ENCODE measurements at regions not wholly inside any gene's neighbourhood (a gene's known extent, or its start where the extent isn't known, plus 50 kb on each side); places are given as distances from the start of the nearest gene placed in this dataset.

GRCh38 chr4:81971061-81971460, 402.7 kb downstream of the HNRNPD start:
- WGBS = no CpG with 5 or more reads among the region's 1 CpG
- Histone ChIP-seq H3K9ac (ENCODE audit: low read length) (no peak overlapping the region), H3K4ac (ENCODE audit: low read depth in 1 of 2, low read length in 2 of 2) (no peak overlapping the region), H2BK12ac (ENCODE audit: low read length in 2 of 2) (no peak overlapping the region), H3K18ac (ENCODE audit: low read depth in 1 of 2, low read length in 2 of 2) (no peak overlapping the region), H3K9me3 (ENCODE audit: control insufficient read depth, low read length) (no peaks in the 10 kb centered on the region), H3K79me1 (replicated peaks; ENCODE audit: low read length, poor library complexity, severe bottlenecking) (no peaks in the 10 kb centered on the region), H3K4me1 (ENCODE audit: control insufficient read depth, insufficient read depth, low read depth, low read length) (no peaks in the 10 kb centered on the region), H2BK15ac (ENCODE audit: low read depth, poor library complexity, severe bottlenecking) (no peak overlapping the region), H2BK5ac (ENCODE audit: low read depth, low read length, poor library complexity, severe bottlenecking) (no peak overlapping the region), H2BK120ac (ENCODE audit: low read depth, low read length) (no peak overlapping the region), H3K36me3 (ENCODE audit: control insufficient read depth in 1 of 2, insufficient read depth in 2 of 2, low read depth in 1 of 2, low read length in 2 of 2) (no peaks in the 10 kb centered on the region), H2AK5ac (ENCODE audit: low read length, severe bottlenecking) (no peak overlapping the region), H3K27ac (ENCODE audit: low read length, poor library complexity, severe bottlenecking) (no peak overlapping the region), H3K27me3 (ENCODE audit: control insufficient read depth in 1 of 2, insufficient read depth in 1 of 2, low read length in 2 of 2) (peaks cover 0 to 3% of the 10 kb centered on the region in 2 experiments), H4K91ac (ENCODE audit: low read length) (no peak overlapping the region), H3K4me2 (ENCODE audit: low read length, poor library complexity, severe bottlenecking) (no peak overlapping the region), H3K14ac (ENCODE audit: low read length in 2 of 2) (no peak overlapping the region), H2AFZ (ENCODE audit: low read depth, low read length) (no peak overlapping the region), H4K8ac (ENCODE audit: low read length) (no peak overlapping the region), H3K4me3 (ENCODE audit: insufficient read depth in 1 of 2, low read depth in 1 of 2, low read length in 2 of 2) (no peak overlapping the region), H3K23ac (ENCODE audit: low read length in 2 of 2) (no peak overlapping the region)
- no peak for DNase-seq

DNA sequence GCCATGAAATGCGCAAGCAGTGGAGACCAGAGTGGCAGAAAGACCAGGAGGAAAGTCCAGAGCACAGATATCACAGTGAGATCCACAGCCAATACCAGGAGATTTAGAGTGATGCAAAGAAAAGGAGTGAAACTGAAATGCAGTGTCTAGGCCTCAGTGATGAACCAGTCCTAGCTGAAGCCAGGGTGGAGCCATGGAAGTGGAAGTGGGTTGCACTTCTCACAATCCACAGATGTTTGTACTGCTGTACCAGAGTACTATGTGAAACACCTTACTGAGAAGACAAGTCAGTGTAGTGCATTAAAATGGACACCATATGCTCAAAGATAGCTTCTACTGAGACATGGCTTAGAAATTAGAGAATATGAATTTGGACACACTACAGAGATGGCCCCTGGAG, 403.3 kb downstream of the HNRNPD start:
- H3K4me2 ChIP-seq (ENCODE audit: low read length, poor library complexity, severe bottlenecking) = no peak overlapping the region

DNA sequence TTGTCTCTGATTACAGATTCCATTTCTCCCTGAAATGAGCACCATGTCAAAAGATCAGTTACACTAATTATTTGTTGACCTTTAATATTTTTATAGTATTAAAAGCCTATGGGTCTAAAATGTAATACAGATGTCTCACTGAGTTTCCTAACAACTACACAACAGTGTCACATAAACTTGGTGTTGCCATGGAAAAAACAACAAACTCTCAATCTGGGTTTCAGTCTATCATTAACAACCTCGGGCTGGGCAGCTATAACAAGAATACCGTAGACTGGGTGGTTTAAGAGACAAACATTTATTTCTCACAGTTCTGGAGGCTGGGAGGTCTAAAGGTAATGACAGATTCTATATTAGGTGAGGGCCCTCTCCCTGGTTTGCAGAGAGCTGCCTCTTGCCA, 407.1 kb downstream of the HNRNPD start:
- no peak overlapping the region for H2BK15ac ChIP-seq (ENCODE audit: low read depth, poor library complexity, severe bottlenecking)
- no peaks in the 10 kb centered on the region for H3K36me3 ChIP-seq (ENCODE audit: control insufficient read depth in 1 of 2, insufficient read depth in 2 of 2, low read depth in 1 of 2, low read length in 2 of 2)
- no peak overlapping the region for H2AK5ac ChIP-seq (ENCODE audit: low read length, severe bottlenecking)
- no peak overlapping the region for H3K4ac ChIP-seq (ENCODE audit: low read depth in 1 of 2, low read length in 2 of 2)
- H3K27ac ChIP-seq (ENCODE audit: low read length, poor library complexity, severe bottlenecking) = no peak overlapping the region
- no peak overlapping the region for H4K91ac ChIP-seq (ENCODE audit: low read length)
- no peak overlapping the region for H3K14ac ChIP-seq (ENCODE audit: low read length in 2 of 2)
- H3K4me2 ChIP-seq (ENCODE audit: low read length, poor library complexity, severe bottlenecking) = no peak overlapping the region
- DNase-seq = no peak
- 50% methylated on average over 2 of the region's 2 CpGs for WGBS
- H2BK5ac ChIP-seq (ENCODE audit: low read depth, low read length, poor library complexity, severe bottlenecking) = no peak overlapping the region
- H3K4me1 ChIP-seq (ENCODE audit: control insufficient read depth, insufficient read depth, low read depth, low read length) = no peaks in the 10 kb centered on the region
- no peak overlapping the region for H2BK120ac ChIP-seq (ENCODE audit: low read depth, low read length)
- no peak overlapping the region for H2BK12ac ChIP-seq (ENCODE audit: low read length in 2 of 2)
- no peak overlapping the region for H3K18ac ChIP-seq (ENCODE audit: low read depth in 1 of 2, low read length in 2 of 2)
- no peaks in the 10 kb centered on the region for H3K79me1 ChIP-seq (replicated peaks; ENCODE audit: low read length, poor library complexity, severe bottlenecking)
- no peak overlapping the region for H3K4me3 ChIP-seq (ENCODE audit: insufficient read depth in 1 of 2, low read depth in 1 of 2, low read length in 2 of 2)
- no peak overlapping the region for H3K9ac ChIP-seq (ENCODE audit: low read length)
- H3K23ac ChIP-seq (ENCODE audit: low read length in 2 of 2) = no peak overlapping the region
- no peak overlapping the region for H4K8ac ChIP-seq (ENCODE audit: low read length)
- H2AFZ ChIP-seq (ENCODE audit: low read depth, low read length) = no peak overlapping the region
- no peaks in the 10 kb centered on the region for H3K27me3 ChIP-seq (ENCODE audit: control insufficient read depth in 1 of 2, insufficient read depth in 1 of 2, low read length in 2 of 2)
- H3K9me3 ChIP-seq (ENCODE audit: control insufficient read depth, low read length) = no peaks in the 10 kb centered on the region

More for the DNA sequence above, 403.3 kb downstream of the HNRNPD start:
- Histone ChIP-seq H3K27me3 (ENCODE audit: control insufficient read depth in 1 of 2, insufficient read depth in 1 of 2, low read length in 2 of 2) (peaks cover 0 to 3% of the 10 kb centered on the region in 2 experiments), H4K91ac (ENCODE audit: low read length) (no peak overlapping the region), H2BK5ac (ENCODE audit: low read depth, low read length, poor library complexity, severe bottlenecking) (no peak overlapping the region), H2AK5ac (ENCODE audit: low read length, severe bottlenecking) (no peak overlapping the region), H2AFZ (ENCODE audit: low read depth, low read length) (no peak overlapping the region), H3K23ac (ENCODE audit: low read length in 2 of 2) (no peak overlapping the region), H3K18ac (ENCODE audit: low read depth in 1 of 2, low read length in 2 of 2) (no peak overlapping the region), H3K4me1 (ENCODE audit: control insufficient read depth, insufficient read depth, low read depth, low read length) (no peaks in the 10 kb centered on the region), H3K27ac (ENCODE audit: low read length, poor library complexity, severe bottlenecking) (no peak overlapping the region), H2BK120ac (ENCODE audit: low read depth, low read length) (no peak overlapping the region), H3K36me3 (ENCODE audit: control insufficient read depth in 1 of 2, insufficient read depth in 2 of 2, low read depth in 1 of 2, low read length in 2 of 2) (no peaks in the 10 kb centered on the region), H3K4ac (ENCODE audit: low read depth in 1 of 2, low read length in 2 of 2) (no peak overlapping the region), H4K8ac (ENCODE audit: low read length) (no peak overlapping the region), H3K79me1 (replicated peaks; ENCODE audit: low read length, poor library complexity, severe bottlenecking) (no peaks in the 10 kb centered on the region), H3K4me3 (ENCODE audit: insufficient read depth in 1 of 2, low read depth in 1 of 2, low read length in 2 of 2) (no peak overlapping the region), H3K14ac (ENCODE audit: low read length in 2 of 2) (no peak overlapping the region), H3K9me3 (ENCODE audit: control insufficient read depth, low read length) (no peaks in the 10 kb centered on the region), H2BK15ac (ENCODE audit: low read depth, poor library complexity, severe bottlenecking) (no peak overlapping the region), H3K9ac (ENCODE audit: low read length) (no peak overlapping the region), H2BK12ac (ENCODE audit: low read length in 2 of 2) (no peak overlapping the region)
- DNase-seq = no peak
- 72% methylated on average over 1 of the region's 1 CpG for WGBS

- no peak overlapping the region for H2BK5ac ChIP-seq (ENCODE audit: low read depth, low read length, poor library complexity, severe bottlenecking)
- H2BK15ac ChIP-seq (ENCODE audit: low read depth, poor library complexity, severe bottlenecking) = no peak overlapping the region
- no peak overlapping the region for H2AFZ ChIP-seq (ENCODE audit: low read depth, low read length)
- H3K79me1 ChIP-seq (replicated peaks; ENCODE audit: low read length, poor library complexity, severe bottlenecking) = no peaks in the 10 kb centered on the region
- H3K18ac ChIP-seq (ENCODE audit: low read depth in 1 of 2, low read length in 2 of 2) = no peak overlapping the region
- no peak overlapping the region for H3K27ac ChIP-seq (ENCODE audit: low read length, poor library complexity, severe bottlenecking)
- DNase-seq = no peak
- no peaks in the 10 kb centered on the region for H3K4me1 ChIP-seq (ENCODE audit: control insufficient read depth, insufficient read depth, low read depth, low read length)
- no peak overlapping the region for H3K4me2 ChIP-seq (ENCODE audit: low read length, poor library complexity, severe bottlenecking)
- no peak overlapping the region for H2BK120ac ChIP-seq (ENCODE audit: low read depth, low read length)
- no peak overlapping the region for H3K4ac ChIP-seq (ENCODE audit: low read depth in 1 of 2, low read length in 2 of 2)
- 69% methylated on average over 1 of the region's 5 CpGs for WGBS
- no peaks in the 10 kb centered on the region for H3K36me3 ChIP-seq (ENCODE audit: control insufficient read depth in 1 of 2, insufficient read depth in 2 of 2, low read depth in 1 of 2, low read length in 2 of 2)
- H2BK12ac ChIP-seq (ENCODE audit: low read length in 2 of 2) = no peak overlapping the region
- no peaks in the 10 kb centered on the region for H3K27me3 ChIP-seq (ENCODE audit: control insufficient read depth in 1 of 2, insufficient read depth in 1 of 2, low read length in 2 of 2)
- no peak overlapping the region for H3K23ac ChIP-seq (ENCODE audit: low read length in 2 of 2)
- no peak overlapping the region for H3K14ac ChIP-seq (ENCODE audit: low read length in 2 of 2)
- no peak overlapping the region for H3K4me3 ChIP-seq (ENCODE audit: insufficient read depth in 1 of 2, low read depth in 1 of 2, low read length in 2 of 2)
- H2AK5ac ChIP-seq (ENCODE audit: low read length, severe bottlenecking) = no peak overlapping the region
- H3K9ac ChIP-seq (ENCODE audit: low read length) = no peak overlapping the region
- no peak overlapping the region for H4K8ac ChIP-seq (ENCODE audit: low read length)
- no peaks in the 10 kb centered on the region for H3K9me3 ChIP-seq (ENCODE audit: control insufficient read depth, low read length)
- no peak overlapping the region for H4K91ac ChIP-seq (ENCODE audit: low read length)
Measured at GRCh38 chr4:81965911-81966310, 407.9 kb downstream of the HNRNPD start.

All from mesenchymal stem cell (in vitro differentiated cells and primary cell).